Mesenchymal stem cell (in vitro differentiated cells and primary cell): ENCODE measurements at regions not wholly inside any gene's neighbourhood (a gene's known extent, or its start where the extent isn't known, plus 50 kb on each side); places are given as distances from the start of the nearest gene placed in this dataset.

Source experiments
- DNase-seq: peaks from one replicate; pipeline ENCODE4 v3.0.0-alpha.2; 2013
- H2AFZ ChIP-seq: one replicate; pipeline ENCODE4 v1.6.1; 2013; ENCODE audit warnings: low read depth, mild to moderate bottlenecking, control low read depth, inconsistent platforms, low read length, moderate library complexity
- H2AK5ac ChIP-seq: 2 replicates; pipeline ENCODE4 v1.6.1; 2013; ENCODE audit warnings: low read length, moderate library complexity, mild to moderate bottlenecking, inconsistent platforms; ENCODE audit not compliant: severe bottlenecking
- H2BK120ac ChIP-seq: one replicate; pipeline ENCODE4 v1.6.1; 2013; ENCODE audit warnings: low read depth, mild to moderate bottlenecking, inconsistent platforms, low read length, moderate library complexity
- H2BK12ac ChIP-seq, 2 experiments: one replicate each; pipeline ENCODE4 v1.6.1; 2013; ENCODE audit warnings: inconsistent platforms in 2 of 2, low read length in 2 of 2, mild to moderate bottlenecking in 2 of 2, moderate library complexity in 2 of 2, control low read depth in 1 of 2
- H2BK15ac ChIP-seq: one replicate; pipeline ENCODE4 v1.6.1; 2013; ENCODE audit warnings: mild to moderate bottlenecking, low read depth, inconsistent platforms; ENCODE audit not compliant: poor library complexity, severe bottlenecking
- H2BK5ac ChIP-seq: 2 replicates; pipeline ENCODE4 v1.6.1; 2013; ENCODE audit warnings: low read depth, mild to moderate bottlenecking, low read length, control low read depth, inconsistent platforms; ENCODE audit not compliant: poor library complexity, severe bottlenecking
- H3K14ac ChIP-seq, 2 experiments: one replicate each; pipeline ENCODE4 v1.6.1; 2013; ENCODE audit warnings: inconsistent platforms in 2 of 2, low read length in 2 of 2, control low read depth in 1 of 2, mild to moderate bottlenecking in 1 of 2, moderate library complexity in 1 of 2
- H3K18ac ChIP-seq, 2 experiments: one replicate each; pipeline ENCODE4 v1.6.1; 2013; ENCODE audit warnings: inconsistent platforms in 2 of 2, low read length in 2 of 2, control low read depth in 1 of 2, low read depth in 1 of 2, mild to moderate bottlenecking in 1 of 2
- H3K23ac ChIP-seq, 2 experiments: one replicate each; pipeline ENCODE4 v1.6.1; 2013; ENCODE audit warnings: inconsistent platforms in 2 of 2, low read length in 2 of 2, mild to moderate bottlenecking in 2 of 2, moderate library complexity in 2 of 2, control low read depth in 1 of 2
- H3K27ac ChIP-seq: 2 replicates; pipeline ENCODE4 v1.5.1; 2013; ENCODE audit warnings: mild to moderate bottlenecking, moderate library complexity, low read length, control low read depth, inconsistent platforms; ENCODE audit not compliant: poor library complexity, severe bottlenecking
- H3K27me3 ChIP-seq, 2 experiments: 2 replicates each; pipeline versions ENCODE4 v1.6.1 to v1.7.0; 2013; ENCODE audit warnings: low read length in 2 of 2, mild to moderate bottlenecking in 2 of 2, moderate library complexity in 2 of 2, control low read depth in 1 of 2, inconsistent platforms in 1 of 2; ENCODE audit not compliant: control insufficient read depth in 1 of 2, insufficient read depth in 1 of 2
- H3K36me3 ChIP-seq, 2 experiments: 2 replicates each; pipeline versions ENCODE4 v1.6.1 to v1.7.0; 2013; ENCODE audit warnings: low read length in 2 of 2, control low read depth in 1 of 2, inconsistent platforms in 1 of 2, low read depth in 1 of 2, mild to moderate bottlenecking in 1 of 2; ENCODE audit not compliant: insufficient read depth in 2 of 2, control insufficient read depth in 1 of 2
- H3K4ac ChIP-seq, 2 experiments: one replicate each; pipeline ENCODE4 v1.6.1; 2013; ENCODE audit warnings: inconsistent platforms in 2 of 2, low read length in 2 of 2, mild to moderate bottlenecking in 2 of 2, moderate library complexity in 2 of 2, control low read depth in 1 of 2, low read depth in 1 of 2
- H3K4me1 ChIP-seq: 2 replicates; pipeline ENCODE4 v1.6.1; 2013; ENCODE audit warnings: low read depth, low read length, control low read depth; ENCODE audit not compliant: control insufficient read depth, insufficient read depth
- H3K4me2 ChIP-seq: 2 replicates; pipeline ENCODE4 v1.6.1; 2013; ENCODE audit warnings: low read length, mild to moderate bottlenecking, inconsistent platforms; ENCODE audit not compliant: poor library complexity, severe bottlenecking
- H3K4me3 ChIP-seq, 2 experiments: 2 replicates each; pipeline versions ENCODE4 v1.5.1 to v1.7.0; 2013; ENCODE audit warnings: low read length in 2 of 2, mild to moderate bottlenecking in 2 of 2, control low read depth in 1 of 2, low read depth in 1 of 2; ENCODE audit not compliant: insufficient read depth in 1 of 2
- H3K79me1 ChIP-seq: replicated peaks from 2 replicates; pipeline ENCODE4 v1.6.1; 2013; ENCODE audit warnings: mild to moderate bottlenecking, control low read depth, low read length, inconsistent platforms; ENCODE audit not compliant: poor library complexity, severe bottlenecking
- H3K9ac ChIP-seq: 2 replicates; pipeline ENCODE4 v1.7.0; 2013; ENCODE audit warnings: mild to moderate bottlenecking, low read length, moderate library complexity
- H3K9me3 ChIP-seq: 2 replicates; pipeline ENCODE4 v1.7.0; 2013; ENCODE audit warnings: mild to moderate bottlenecking, low read length; ENCODE audit not compliant: control insufficient read depth
- H4K8ac ChIP-seq: one replicate; pipeline ENCODE4 v1.6.1; 2013; ENCODE audit warnings: inconsistent platforms, mild to moderate bottlenecking, low read length, moderate library complexity
- H4K91ac ChIP-seq: one replicate; pipeline ENCODE4 v1.6.1; 2013; ENCODE audit warnings: mild to moderate bottlenecking, low read length, inconsistent platforms
- WGBS: methylation state at CpG from one replicate; pipeline ENCODE4 v1.1.7; 2013; ENCODE audit warnings: mixed read lengths; 5-methylcytosine and 5-hydroxymethylcytosine counted together

DNA sequence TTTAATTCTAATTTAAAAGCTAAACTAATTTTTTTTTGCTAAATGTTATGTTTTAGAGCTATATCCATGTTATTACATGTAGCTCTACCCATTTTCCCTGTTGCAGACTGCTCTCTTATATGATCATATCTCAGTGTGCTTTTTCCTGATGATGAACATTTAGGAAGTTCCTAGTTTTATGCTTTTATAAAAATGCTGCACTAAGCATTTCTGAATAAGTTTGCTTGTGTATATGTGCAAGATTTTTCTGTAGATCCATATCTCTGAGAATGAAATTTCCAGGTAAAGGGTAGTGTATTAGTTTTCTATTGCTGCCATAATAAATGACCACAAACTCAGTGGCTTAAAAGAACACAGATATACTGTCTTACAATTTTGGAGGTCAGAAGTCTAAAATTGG lies 374.4 kb upstream of the E2F7 start:
- Histone ChIP-seq H3K4me1 (no peaks in the 10 kb centered on the region), H3K9me3 (no peaks in the 10 kb centered on the region), H3K4me2 (no peak overlapping the region), H3K27ac (no peak overlapping the region), H3K79me1 (no peaks in the 10 kb centered on the region), H2BK5ac (no peak overlapping the region), H3K23ac (no peak overlapping the region), H2AFZ (no peak overlapping the region), H3K4ac (no peak overlapping the region), H3K4me3 (no peak overlapping the region), H2BK120ac (no peak overlapping the region), H3K27me3 (no peaks in the 10 kb centered on the region), H4K8ac (no peak overlapping the region), H2BK15ac (no peak overlapping the region), H3K18ac (no peak overlapping the region), H4K91ac (no peak overlapping the region), H3K9ac (no peak overlapping the region), H3K36me3 (no peaks in the 10 kb centered on the region), H2BK12ac (no peak overlapping the region), H2AK5ac (no peak overlapping the region), H3K14ac (no peak overlapping the region)
- no peak for DNase-seq

- H3K4me1 ChIP-seq, result no peaks in the 10 kb centered on the region
- no peak overlapping the region for H4K8ac ChIP-seq
- no peak overlapping the region for H2AFZ ChIP-seq
- H3K18ac ChIP-seq, result no peak overlapping the region
- H3K4me3 ChIP-seq, result no peak overlapping the region
- no peaks in the 10 kb centered on the region for H3K79me1 ChIP-seq
- no peak overlapping the region for H2BK120ac ChIP-seq
- H3K27me3 ChIP-seq, result no peaks in the 10 kb centered on the region
- H3K23ac ChIP-seq, result no peak overlapping the region
- no peak overlapping the region for H2BK12ac ChIP-seq
- H3K9me3 ChIP-seq, result no peaks in the 10 kb centered on the region
- no peak overlapping the region for H2BK5ac ChIP-seq
- no peak overlapping the region for H3K9ac ChIP-seq
- no peaks in the 10 kb centered on the region for H3K36me3 ChIP-seq
- no peak overlapping the region for H2AK5ac ChIP-seq
- no peak overlapping the region for H2BK15ac ChIP-seq
- H3K27ac ChIP-seq, result no peak overlapping the region
- H3K4me2 ChIP-seq, result no peak overlapping the region
- H4K91ac ChIP-seq, result no peak overlapping the region
- H3K14ac ChIP-seq, result no peak overlapping the region
- DNase-seq, result no peak
- no peak overlapping the region for H3K4ac ChIP-seq
Measured at GRCh38 chr12:77438644-77439043, 373.3 kb upstream of the E2F7 start.

DNA sequence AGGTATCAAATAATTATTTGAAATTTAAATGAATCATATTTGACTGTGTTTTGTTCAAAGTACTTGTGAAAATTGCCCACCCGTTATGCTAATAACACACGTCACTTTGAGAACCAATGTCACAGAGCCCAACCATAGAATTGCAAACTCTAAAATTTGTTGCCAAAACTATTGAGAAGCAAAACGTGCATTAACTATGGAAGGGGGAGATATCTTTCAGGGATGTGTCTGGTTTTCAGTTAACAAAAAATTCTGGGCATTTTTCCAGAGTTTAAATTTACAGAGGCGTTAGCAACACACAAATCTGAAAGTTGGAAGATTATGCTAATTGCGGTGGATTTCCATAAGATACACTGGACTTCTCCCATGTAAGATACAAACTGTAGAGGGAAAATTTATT lies 371.8 kb upstream of the E2F7 start:
- no peak overlapping the region for H2BK120ac ChIP-seq
- H2BK12ac ChIP-seq, result no peak overlapping the region
- no peak overlapping the region for H3K27ac ChIP-seq
- H2AK5ac ChIP-seq, result no peak overlapping the region
- no peak overlapping the region for H2BK15ac ChIP-seq
- H2BK5ac ChIP-seq, result no peak overlapping the region
- no peaks in the 10 kb centered on the region for H3K27me3 ChIP-seq
- no peak overlapping the region for H3K9ac ChIP-seq
- H3K14ac ChIP-seq, result no peak overlapping the region
- H4K91ac ChIP-seq, result no peak overlapping the region
- H4K8ac ChIP-seq, result no peak overlapping the region
- no peak overlapping the region for H3K4ac ChIP-seq
- H3K18ac ChIP-seq, result no peak overlapping the region
- no peak overlapping the region for H3K23ac ChIP-seq
- H3K79me1 ChIP-seq, result no peaks in the 10 kb centered on the region
- H3K4me1 ChIP-seq, result no peaks in the 10 kb centered on the region
- H3K4me2 ChIP-seq, result no peak overlapping the region
- WGBS, result 50% methylated on average over 2 of the region's 5 CpGs
- no peak overlapping the region for H2AFZ ChIP-seq
- DNase-seq, result no peak
- H3K9me3 ChIP-seq, result no peaks in the 10 kb centered on the region
- H3K4me3 ChIP-seq, result no peak overlapping the region
- H3K36me3 ChIP-seq, result no peaks in the 10 kb centered on the region

DNA sequence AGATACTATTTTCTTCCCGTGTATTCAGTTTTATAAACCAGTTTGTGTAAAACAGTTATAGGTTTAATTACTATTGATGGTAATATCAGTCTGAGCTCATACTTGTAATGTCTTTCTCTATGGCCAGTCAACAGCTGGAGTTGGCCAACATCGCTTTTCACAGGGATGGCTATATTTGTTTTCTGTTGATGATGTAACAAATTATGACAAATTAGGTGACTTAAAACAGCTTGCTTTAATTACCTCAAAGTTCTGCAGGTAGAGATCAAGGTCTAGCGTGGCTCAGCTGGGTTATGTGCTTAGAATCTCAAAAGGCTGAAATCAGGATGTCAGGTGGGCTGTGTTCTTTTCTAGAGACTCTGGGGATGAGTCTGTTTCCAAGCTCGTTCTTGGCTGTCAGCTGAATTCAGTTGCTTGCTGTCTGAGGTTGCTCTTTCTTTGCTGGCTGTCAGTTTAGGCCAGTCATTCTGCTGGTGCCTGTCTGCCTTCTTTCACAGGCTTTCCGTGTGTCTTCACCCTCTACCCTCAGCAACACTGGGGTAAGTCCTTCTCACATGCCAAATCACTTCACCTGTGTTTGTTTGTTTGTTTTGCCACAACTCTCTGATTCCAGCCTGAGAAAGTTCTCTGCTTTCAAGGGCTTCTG lies 370.2 kb upstream of the E2F7 start:
- Histone ChIP-seq H2BK120ac (no peak overlapping the region), H4K8ac (no peak overlapping the region), H3K4me3 (no peak overlapping the region), H3K4ac (no peak overlapping the region), H2AFZ (no peak overlapping the region), H3K14ac (no peak overlapping the region), H3K27me3 (no peaks in the 10 kb centered on the region), H3K36me3 (no peaks in the 10 kb centered on the region), H3K23ac (no peak overlapping the region), H4K91ac (no peak overlapping the region), H2AK5ac (no peak overlapping the region), H2BK12ac (no peak overlapping the region), H3K18ac (peak overlapping the region in 1 of 2 experiments; percentile 2), H3K9me3 (no peaks in the 10 kb centered on the region), H3K4me2 (no peak overlapping the region), H2BK15ac (no peak overlapping the region), H3K4me1 (no peaks in the 10 kb centered on the region), H3K9ac (no peak overlapping the region), H3K79me1 (no peaks in the 10 kb centered on the region), H3K27ac (no peak overlapping the region), H2BK5ac (no peak overlapping the region)
- 68% methylated on average over 4 of the region's 5 CpGs for WGBS
- no peak for DNase-seq
